ENCODE measurements at regions not wholly inside any gene's neighbourhood (a gene's known extent, or its start where the extent isn't known, plus 50 kb on each side); places are given as distances from the start of the nearest gene placed in this dataset.

DNA sequence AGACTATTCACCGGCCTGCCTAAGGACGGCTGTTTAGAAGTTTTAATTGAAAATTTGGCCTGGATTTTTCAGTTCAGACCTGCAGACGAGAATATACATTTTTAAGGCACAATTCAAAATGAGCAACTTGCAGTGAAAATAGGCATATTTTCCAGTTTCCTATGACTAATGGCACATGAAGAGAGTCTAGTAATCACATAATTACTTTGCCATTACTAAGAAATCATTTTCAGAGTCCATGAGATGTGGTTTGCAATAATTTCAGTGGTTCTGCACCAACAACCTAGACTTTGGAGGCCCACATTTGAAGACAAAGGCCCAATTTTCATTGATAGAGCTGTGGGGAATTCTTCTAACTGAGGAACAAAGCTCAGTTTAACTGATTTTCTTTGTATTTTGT, 205.3 kb downstream of the SOX2 start:
- Histone ChIP-seq H4K8ac (ENCODE audit: low read length) (no peak overlapping the region), H3K36me3 (ENCODE audit: control insufficient read depth in 1 of 2, insufficient read depth in 2 of 2, low read depth in 1 of 2, low read length in 2 of 2) (no peaks in the 10 kb centered on the region), H3K23ac (ENCODE audit: low read length in 2 of 2) (no peak overlapping the region), H3K4me2 (ENCODE audit: low read length, poor library complexity, severe bottlenecking) (no peak overlapping the region), H2BK12ac (ENCODE audit: low read length in 2 of 2) (no peak overlapping the region), H2AFZ (ENCODE audit: low read depth, low read length) (no peak overlapping the region), H4K91ac (ENCODE audit: low read length) (no peak overlapping the region), H3K27ac (ENCODE audit: low read length, poor library complexity, severe bottlenecking) (no peak overlapping the region), H2BK5ac (ENCODE audit: low read depth, low read length, poor library complexity, severe bottlenecking) (no peak overlapping the region), H2AK5ac (ENCODE audit: low read length, severe bottlenecking) (no peak overlapping the region), H2BK15ac (ENCODE audit: low read depth, poor library complexity, severe bottlenecking) (no peak overlapping the region), H3K9me3 (ENCODE audit: control insufficient read depth, low read length) (no peaks in the 10 kb centered on the region), H3K4ac (ENCODE audit: low read depth in 1 of 2, low read length in 2 of 2) (no peak overlapping the region), H3K9ac (ENCODE audit: low read length) (no peak overlapping the region), H3K4me1 (ENCODE audit: control insufficient read depth, insufficient read depth, low read depth, low read length) (no peaks in the 10 kb centered on the region), H3K18ac (ENCODE audit: low read depth in 1 of 2, low read length in 2 of 2) (no peak overlapping the region), H3K14ac (ENCODE audit: low read length in 2 of 2) (no peak overlapping the region), H3K79me1 (replicated peaks; ENCODE audit: low read length, poor library complexity, severe bottlenecking) (no peaks in the 10 kb centered on the region), H3K4me3 (ENCODE audit: insufficient read depth in 1 of 2, low read depth in 1 of 2, low read length in 2 of 2) (no peak overlapping the region), H3K27me3 (ENCODE audit: control insufficient read depth in 1 of 2, insufficient read depth in 1 of 2, low read length in 2 of 2) (no peaks in the 10 kb centered on the region), H2BK120ac (ENCODE audit: low read depth, low read length) (no peak overlapping the region)
- no CpG with 5 or more reads among the region's 3 CpGs for WGBS
- DNase-seq: no peak

DNA sequence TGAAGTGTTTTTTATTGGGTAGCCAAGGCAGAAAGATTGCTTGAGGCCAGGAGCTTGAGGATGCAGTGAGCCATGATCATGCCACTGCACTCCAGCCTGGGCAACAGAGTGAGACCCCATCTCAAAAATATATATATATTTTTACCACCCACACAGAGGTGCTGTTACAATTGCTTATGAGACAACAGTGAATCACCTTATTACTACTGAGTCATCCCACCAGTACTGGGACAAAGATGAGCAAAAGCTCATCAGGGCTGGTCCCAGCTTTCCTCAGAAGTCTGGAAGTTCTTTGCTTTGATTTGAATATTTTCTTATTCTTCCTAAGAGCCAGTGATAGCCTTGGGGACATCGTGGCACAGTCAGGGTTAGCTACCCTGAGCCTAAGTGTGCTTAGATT, 207.7 kb downstream of the SOX2 start:
- H3K4me3 ChIP-seq (ENCODE audit: insufficient read depth in 1 of 2, low read depth in 1 of 2, low read length in 2 of 2): no peak overlapping the region
- no peak overlapping the region for H2BK15ac ChIP-seq (ENCODE audit: low read depth, poor library complexity, severe bottlenecking)
- no peak overlapping the region for H3K23ac ChIP-seq (ENCODE audit: low read length in 2 of 2)
- no peak overlapping the region for H3K9ac ChIP-seq (ENCODE audit: low read length)
- H2AFZ ChIP-seq (ENCODE audit: low read depth, low read length): no peak overlapping the region
- H4K8ac ChIP-seq (ENCODE audit: low read length): no peak overlapping the region
- no peak for DNase-seq
- H3K14ac ChIP-seq (ENCODE audit: low read length in 2 of 2): no peak overlapping the region
- H3K4ac ChIP-seq (ENCODE audit: low read depth in 1 of 2, low read length in 2 of 2): no peak overlapping the region
- no peaks in the 10 kb centered on the region for H3K27me3 ChIP-seq (ENCODE audit: control insufficient read depth in 1 of 2, insufficient read depth in 1 of 2, low read length in 2 of 2)
- H3K4me2 ChIP-seq (ENCODE audit: low read length, poor library complexity, severe bottlenecking): no peak overlapping the region
- H3K4me1 ChIP-seq (ENCODE audit: control insufficient read depth, insufficient read depth, low read depth, low read length): no peaks in the 10 kb centered on the region
- H2AK5ac ChIP-seq (ENCODE audit: low read length, severe bottlenecking): no peak overlapping the region
- no peak overlapping the region for H4K91ac ChIP-seq (ENCODE audit: low read length)
- H3K9me3 ChIP-seq (ENCODE audit: control insufficient read depth, low read length): no peaks in the 10 kb centered on the region
- no peaks in the 10 kb centered on the region for H3K36me3 ChIP-seq (ENCODE audit: control insufficient read depth in 1 of 2, insufficient read depth in 2 of 2, low read depth in 1 of 2, low read length in 2 of 2)
- no peak overlapping the region for H2BK120ac ChIP-seq (ENCODE audit: low read depth, low read length)
- 53% methylated on average over 1 of the region's 1 CpG for WGBS
- H3K27ac ChIP-seq (ENCODE audit: low read length, poor library complexity, severe bottlenecking): no peak overlapping the region
- H3K79me1 ChIP-seq (replicated peaks; ENCODE audit: low read length, poor library complexity, severe bottlenecking): no peaks in the 10 kb centered on the region
- H2BK12ac ChIP-seq (ENCODE audit: low read length in 2 of 2): no peak overlapping the region
- no peak overlapping the region for H2BK5ac ChIP-seq (ENCODE audit: low read depth, low read length, poor library complexity, severe bottlenecking)
- H3K18ac ChIP-seq (ENCODE audit: low read depth in 1 of 2, low read length in 2 of 2): no peak overlapping the region

DNA sequence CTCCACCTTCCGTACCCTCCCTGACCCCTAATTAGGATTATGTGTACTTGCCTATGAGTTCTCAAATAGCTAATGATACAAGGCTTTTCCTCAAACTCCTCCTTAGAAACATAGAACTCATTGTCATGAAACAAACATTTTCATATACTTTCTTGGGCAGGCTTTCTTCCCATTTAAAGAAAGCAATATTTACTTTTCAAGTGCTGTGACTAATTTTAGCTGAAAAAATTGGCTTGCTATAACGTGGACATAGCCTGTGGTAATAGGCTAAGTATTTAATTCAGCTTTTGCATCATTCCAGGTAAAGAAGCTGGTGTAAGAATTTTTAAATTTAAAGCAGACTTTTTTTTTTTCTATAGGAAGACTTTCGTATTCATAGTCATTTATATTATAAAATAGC, 208.7 kb downstream of the SOX2 start:
- Histone ChIP-seq H2BK120ac (ENCODE audit: low read depth, low read length) (no peak overlapping the region), H2BK12ac (ENCODE audit: low read length in 2 of 2) (no peak overlapping the region), H3K23ac (ENCODE audit: low read length in 2 of 2) (no peak overlapping the region), H3K4me2 (ENCODE audit: low read length, poor library complexity, severe bottlenecking) (no peak overlapping the region), H2AK5ac (ENCODE audit: low read length, severe bottlenecking) (no peak overlapping the region), H2BK15ac (ENCODE audit: low read depth, poor library complexity, severe bottlenecking) (no peak overlapping the region), H3K9me3 (ENCODE audit: control insufficient read depth, low read length) (no peaks in the 10 kb centered on the region), H3K4me1 (ENCODE audit: control insufficient read depth, insufficient read depth, low read depth, low read length) (no peaks in the 10 kb centered on the region), H3K4ac (ENCODE audit: low read depth in 1 of 2, low read length in 2 of 2) (no peak overlapping the region), H3K14ac (ENCODE audit: low read length in 2 of 2) (no peak overlapping the region), H3K9ac (ENCODE audit: low read length) (no peak overlapping the region), H4K8ac (ENCODE audit: low read length) (no peak overlapping the region), H3K18ac (ENCODE audit: low read depth in 1 of 2, low read length in 2 of 2) (no peak overlapping the region), H4K91ac (ENCODE audit: low read length) (no peak overlapping the region), H3K36me3 (ENCODE audit: control insufficient read depth in 1 of 2, insufficient read depth in 2 of 2, low read depth in 1 of 2, low read length in 2 of 2) (no peaks in the 10 kb centered on the region), H3K27me3 (ENCODE audit: control insufficient read depth in 1 of 2, insufficient read depth in 1 of 2, low read length in 2 of 2) (no peaks in the 10 kb centered on the region), H2AFZ (ENCODE audit: low read depth, low read length) (no peak overlapping the region), H3K4me3 (ENCODE audit: insufficient read depth in 1 of 2, low read depth in 1 of 2, low read length in 2 of 2) (no peak overlapping the region), H3K27ac (ENCODE audit: low read length, poor library complexity, severe bottlenecking) (no peak overlapping the region), H3K79me1 (replicated peaks; ENCODE audit: low read length, poor library complexity, severe bottlenecking) (no peaks in the 10 kb centered on the region), H2BK5ac (ENCODE audit: low read depth, low read length, poor library complexity, severe bottlenecking) (no peak overlapping the region)
- DNase-seq: no peak
- 61% methylated on average over 2 of the region's 3 CpGs for WGBS

DNA sequence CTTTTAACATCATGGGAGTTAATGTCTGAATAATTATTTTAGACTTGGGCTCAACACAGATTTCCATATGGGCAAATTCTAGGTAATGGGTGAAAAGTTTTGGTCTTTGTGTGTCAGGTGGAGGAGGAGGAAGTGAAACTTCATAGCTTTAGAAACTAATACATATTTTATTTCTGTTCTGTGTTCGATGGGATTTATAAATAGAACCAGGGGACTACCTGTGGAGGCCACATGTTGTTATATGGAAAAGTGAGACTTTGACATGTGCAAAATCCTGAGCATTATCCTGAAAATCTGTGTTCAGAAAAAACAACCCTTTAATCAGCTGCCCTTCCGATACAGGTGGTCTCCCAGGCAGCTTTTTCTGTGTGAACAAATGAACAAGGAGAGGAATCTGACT, 209.5 kb downstream of the SOX2 start:
- no peak overlapping the region for H2BK120ac ChIP-seq (ENCODE audit: low read depth, low read length)
- H3K36me3 ChIP-seq (ENCODE audit: control insufficient read depth in 1 of 2, insufficient read depth in 2 of 2, low read depth in 1 of 2, low read length in 2 of 2): no peaks in the 10 kb centered on the region
- no peak overlapping the region for H3K18ac ChIP-seq (ENCODE audit: low read depth in 1 of 2, low read length in 2 of 2)
- no peak overlapping the region for H3K14ac ChIP-seq (ENCODE audit: low read length in 2 of 2)
- no peaks in the 10 kb centered on the region for H3K4me1 ChIP-seq (ENCODE audit: control insufficient read depth, insufficient read depth, low read depth, low read length)
- H2BK12ac ChIP-seq (ENCODE audit: low read length in 2 of 2): no peak overlapping the region
- no peak overlapping the region for H2BK5ac ChIP-seq (ENCODE audit: low read depth, low read length, poor library complexity, severe bottlenecking)
- no peak overlapping the region for H3K4ac ChIP-seq (ENCODE audit: low read depth in 1 of 2, low read length in 2 of 2)
- H2BK15ac ChIP-seq (ENCODE audit: low read depth, poor library complexity, severe bottlenecking): no peak overlapping the region
- no peaks in the 10 kb centered on the region for H3K79me1 ChIP-seq (replicated peaks; ENCODE audit: low read length, poor library complexity, severe bottlenecking)
- no peak overlapping the region for H4K91ac ChIP-seq (ENCODE audit: low read length)
- no peaks in the 10 kb centered on the region for H3K27me3 ChIP-seq (ENCODE audit: control insufficient read depth in 1 of 2, insufficient read depth in 1 of 2, low read length in 2 of 2)
- no peak overlapping the region for H2AFZ ChIP-seq (ENCODE audit: low read depth, low read length)
- no peak overlapping the region for H3K4me2 ChIP-seq (ENCODE audit: low read length, poor library complexity, severe bottlenecking)
- no peak for DNase-seq
- no peak overlapping the region for H2AK5ac ChIP-seq (ENCODE audit: low read length, severe bottlenecking)
- H3K9me3 ChIP-seq (ENCODE audit: control insufficient read depth, low read length): no peaks in the 10 kb centered on the region
- 91% methylated on average over 1 of the region's 2 CpGs for WGBS
- H3K23ac ChIP-seq (ENCODE audit: low read length in 2 of 2): no peak overlapping the region
- no peak overlapping the region for H3K9ac ChIP-seq (ENCODE audit: low read length)
- no peak overlapping the region for H4K8ac ChIP-seq (ENCODE audit: low read length)
- H3K4me3 ChIP-seq (ENCODE audit: insufficient read depth in 1 of 2, low read depth in 1 of 2, low read length in 2 of 2): no peak overlapping the region
- H3K27ac ChIP-seq (ENCODE audit: low read length, poor library complexity, severe bottlenecking): no peak overlapping the region
